ENCODE measurements at regions not wholly inside any gene's neighbourhood (a gene's known extent, or its start where the extent isn't known, plus 50 kb on each side); places are given as distances from the start of the nearest gene placed in this dataset.

- TF ChIP-seq EZH2phosphoT487 (IDR thresholded peaks at IDR 0.05; ENCODE audit: borderline replicate concordance) (no peak), CTCF (conservative IDR thresholded peaks at IDR 0.05; ENCODE audit: low read length) (peak; percentile 92)
- Histone ChIP-seq H3K9me3 (ENCODE audit: insufficient read depth, low read depth, low read length) (no peaks in the 10 kb centered on the region), H2AFZ (ENCODE audit: low read length) (peak overlapping the region; percentile 39; the same call in 1 of the 2 replicates), H3K36me3 (ENCODE audit: insufficient read depth, low read length) (no peaks in the 10 kb centered on the region), H3K4me2 (ENCODE audit: low read depth, low read length, poor library complexity, severe bottlenecking) (no peak overlapping the region), H3K9ac (ENCODE audit: low read depth, low read length, poor library complexity, severe bottlenecking) (no peak overlapping the region), H3K27me3 (ENCODE audit: insufficient read depth, low read length, poor library complexity, severe bottlenecking) (no peaks in the 10 kb centered on the region), H3K4me3 (ENCODE audit: low read length, poor library complexity, severe bottlenecking) (no peak overlapping the region), H3K9me2 (replicated peaks; ENCODE audit: low read depth, low read length) (no peaks in the 10 kb centered on the region), H3K79me2 (ENCODE audit: insufficient read depth, low read length) (no peaks in the 10 kb centered on the region), H3K4me1 (ENCODE audit: insufficient read depth, low read length, poor library complexity, severe bottlenecking) (no peaks in the 10 kb centered on the region), H4K20me1 (ENCODE audit: insufficient read depth, low read length, poor library complexity, severe bottlenecking) (no peaks in the 10 kb centered on the region), H3F3A (ENCODE audit: low read depth) (no peaks in the 10 kb centered on the region)
Observed at GRCh38 chr21:14773777-14774345, 227.7 kb upstream of the SAMSN1 start.

DNA sequence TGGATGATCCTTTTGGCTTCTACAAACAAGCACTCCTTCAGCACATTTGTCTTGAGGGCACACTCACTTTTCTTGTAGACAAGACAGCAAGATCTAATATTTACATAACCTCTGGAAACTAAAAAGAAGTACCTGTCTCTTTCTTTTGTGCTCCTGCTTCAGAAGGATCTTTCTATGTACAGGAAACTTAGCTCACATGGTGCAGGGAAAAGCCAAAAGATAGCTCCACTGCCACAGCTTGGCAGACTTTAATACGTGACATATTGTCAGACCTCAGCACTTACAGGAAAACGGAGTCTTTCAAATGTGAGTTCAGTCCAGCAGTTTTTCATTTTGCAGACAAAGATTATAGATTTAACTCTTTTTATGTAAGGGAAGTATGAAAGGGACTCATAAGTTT is 225.5 kb upstream of the SAMSN1 start:
- Histone ChIP-seq H3K9ac (ENCODE audit: low read depth, low read length, poor library complexity, severe bottlenecking) (no peak overlapping the region), H3K27me3 (ENCODE audit: insufficient read depth, low read length, poor library complexity, severe bottlenecking) (no peaks in the 10 kb centered on the region), H2AFZ (ENCODE audit: low read length) (peak overlapping the region; percentile 45), H3K36me3 (ENCODE audit: insufficient read depth, low read length) (no peaks in the 10 kb centered on the region), H3K9me2 (replicated peaks; ENCODE audit: low read depth, low read length) (no peaks in the 10 kb centered on the region), H3K4me2 (ENCODE audit: low read depth, low read length, poor library complexity, severe bottlenecking) (no peak overlapping the region), H3F3A (ENCODE audit: low read depth) (no peaks in the 10 kb centered on the region), H3K4me1 (ENCODE audit: insufficient read depth, low read length, poor library complexity, severe bottlenecking) (no peaks in the 10 kb centered on the region), H3K79me2 (ENCODE audit: insufficient read depth, low read length) (no peaks in the 10 kb centered on the region), H3K4me3 (ENCODE audit: low read length, poor library complexity, severe bottlenecking) (no peak overlapping the region), H4K20me1 (ENCODE audit: insufficient read depth, low read length, poor library complexity, severe bottlenecking) (no peaks in the 10 kb centered on the region), H3K9me3 (ENCODE audit: insufficient read depth, low read depth, low read length) (no peaks in the 10 kb centered on the region)
- TF ChIP-seq CTCF (conservative IDR thresholded peaks at IDR 0.05; ENCODE audit: low read length) (no peak), EZH2phosphoT487 (IDR thresholded peaks at IDR 0.05; ENCODE audit: borderline replicate concordance) (no peak)

DNA sequence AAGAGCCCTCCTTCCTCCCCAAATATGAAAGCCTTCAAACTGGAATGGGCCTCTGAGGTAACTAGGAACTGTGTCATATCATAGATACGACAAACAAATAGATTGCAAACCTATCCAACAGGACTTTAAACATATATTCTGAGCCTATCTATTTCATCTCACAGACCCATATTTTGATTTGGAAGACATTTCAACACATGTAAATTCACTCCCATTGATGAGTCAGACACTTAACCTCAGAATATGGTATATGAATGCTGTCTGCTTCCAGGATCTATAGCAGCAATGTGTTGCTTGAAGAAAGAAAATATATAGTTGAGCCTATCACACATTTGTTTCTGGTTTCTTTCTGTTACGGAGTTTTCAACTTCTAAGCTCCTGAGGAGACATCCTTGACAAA is 221.9 kb upstream of the SAMSN1 start:
- Histone ChIP-seq H3K79me2 (ENCODE audit: insufficient read depth, low read length) (no peaks in the 10 kb centered on the region), H3K9ac (ENCODE audit: low read depth, low read length, poor library complexity, severe bottlenecking) (no peak overlapping the region), H3K4me2 (ENCODE audit: low read depth, low read length, poor library complexity, severe bottlenecking) (no peak overlapping the region), H3K4me1 (ENCODE audit: insufficient read depth, low read length, poor library complexity, severe bottlenecking) (peaks cover 6% of the 10 kb centered on the region), H3F3A (ENCODE audit: low read depth) (no peaks in the 10 kb centered on the region), H3K36me3 (ENCODE audit: insufficient read depth, low read length) (no peaks in the 10 kb centered on the region), H2AFZ (ENCODE audit: low read length) (no peak overlapping the region), H3K27me3 (ENCODE audit: insufficient read depth, low read length, poor library complexity, severe bottlenecking) (no peaks in the 10 kb centered on the region), H3K4me3 (ENCODE audit: low read length, poor library complexity, severe bottlenecking) (no peak overlapping the region), H3K9me2 (replicated peaks; ENCODE audit: low read depth, low read length) (no peaks in the 10 kb centered on the region), H3K9me3 (ENCODE audit: insufficient read depth, low read depth, low read length) (no peaks in the 10 kb centered on the region), H4K20me1 (ENCODE audit: insufficient read depth, low read length, poor library complexity, severe bottlenecking) (no peaks in the 10 kb centered on the region)
- TF ChIP-seq CTCF (conservative IDR thresholded peaks at IDR 0.05; ENCODE audit: low read length) (no peak), EZH2phosphoT487 (IDR thresholded peaks at IDR 0.05; ENCODE audit: borderline replicate concordance) (no peak)

Data from Loucy (cell line).